IMR-90 (cell line): ENCODE measurements at regions not wholly inside any gene's neighbourhood (a gene's known extent, or its start where the extent isn't known, plus 50 kb on each side); places are given as distances from the start of the nearest gene placed in this dataset.
"Not testable (repeated sequence)": the region's sequence is repeated elsewhere in the genome, so short reads cannot be mapped to it uniquely, and the experiment has no call there.

Experiments used
- ATAC-seq: fragments of 200-7000 bp; cut with Tn5 transposase; 2 replicates; pipeline ENCODE4 v1.9.1; 2020; ENCODE audit warnings: low read depth, mild to moderate bottlenecking, moderate library complexity
- BruUV-seq: library from RNA; stranded (reverse); fragments of 400-500 nt; replicated peaks from 2 replicates; lab custom pipeline; 2021; lab: Mats Ljungman, UMichigan
- CTCF ChIA-PET: fragments of 300-600 bp; formaldehyde crosslinking; extraction: SDS; loops from one replicate; lab custom pipeline; 2021; ENCODE audit warnings: antibody characterized with exemption; lab: Yijun Ruan, JAX
- POLR2A ChIA-PET: fragments of 300-600 bp; sonication (Branson Sonifier 250); formaldehyde crosslinking; loops from one replicate; lab custom pipeline; 2022; ENCODE audit warnings: antibody characterized with exemption; ENCODE audit not compliant: unreplicated experiment; lab: Charles Lee
- DNase-seq: peaks from one replicate; pipeline ENCODE4 v3.0.0; 2013
- H2AFZ ChIP-seq: replicated peaks from 2 replicates; pipeline ENCODE3; 2013; ENCODE audit warnings: low read length, mild to moderate bottlenecking; ENCODE audit not compliant: poor library complexity
- H2AK5ac ChIP-seq: 2 replicates; pipeline ENCODE4 v1.6.1; 2013; ENCODE audit warnings: low read depth, low read length, inconsistent platforms
- H2AK9ac ChIP-seq: replicated peaks from 2 replicates; pipeline ENCODE3; 2013; ENCODE audit warnings: mild to moderate bottlenecking, low read depth, low read length, moderate library complexity; ENCODE audit not compliant: poor library complexity
- H2BK120ac ChIP-seq: 2 replicates; pipeline ENCODE4 v1.6.1; 2013; ENCODE audit warnings: low read depth, low read length, inconsistent platforms
- H2BK15ac ChIP-seq: 3 replicates; pipeline ENCODE4 v1.6.1; 2013; ENCODE audit warnings: low read depth, low read length, inconsistent platforms
- H2BK20ac ChIP-seq: 2 replicates; pipeline ENCODE4 v1.6.1; 2013; ENCODE audit warnings: low read depth, mild to moderate bottlenecking, inconsistent platforms, low read length, moderate library complexity
- H2BK5ac ChIP-seq: 2 replicates; pipeline ENCODE4 v1.6.1; 2013; ENCODE audit warnings: mild to moderate bottlenecking, low read depth, low read length, inconsistent platforms; ENCODE audit not compliant: poor library complexity, severe bottlenecking
- H3K14ac ChIP-seq: replicated peaks from 2 replicates; pipeline ENCODE4 v1.6.1; 2013; ENCODE audit warnings: low read depth, low read length, inconsistent platforms
- H3K18ac ChIP-seq: 2 replicates; pipeline ENCODE4 v1.6.1; 2013; ENCODE audit warnings: low read depth, low read length, control low read depth
- H3K23ac ChIP-seq: 2 replicates; pipeline ENCODE4 v1.6.1; 2013; ENCODE audit warnings: low read depth, low read length, inconsistent platforms
- H3K27ac ChIP-seq: 2 replicates; pipeline ENCODE4 v1.5.1; 2013; ENCODE audit warnings: mild to moderate bottlenecking, control low read depth, low read length; ENCODE audit not compliant: insufficient read depth
- H3K27me3 ChIP-seq: 2 replicates; pipeline ENCODE4 v1.6.1; 2013; ENCODE audit warnings: low read length; ENCODE audit not compliant: control insufficient read depth, insufficient read depth
- H3K36me3 ChIP-seq: 2 replicates; pipeline ENCODE4 v1.6.1; 2013; ENCODE audit warnings: low read length, mixed read lengths; ENCODE audit not compliant: control insufficient read depth, insufficient read depth
- H3K4ac ChIP-seq: 2 replicates; pipeline ENCODE4 v1.6.1; 2013; ENCODE audit warnings: low read depth, low read length, inconsistent platforms
- H3K4me1 ChIP-seq: 2 replicates; pipeline ENCODE4 v1.6.1; 2013; ENCODE audit warnings: low read length, mixed read lengths; ENCODE audit not compliant: control insufficient read depth, insufficient read depth
- H3K4me2 ChIP-seq: 2 replicates; pipeline ENCODE4 v1.6.1; 2013; ENCODE audit warnings: low read depth, mild to moderate bottlenecking, control low read depth, low read length, moderate library complexity
- H3K4me3 ChIP-seq: 2 replicates; pipeline ENCODE4 v1.5.1; 2013; ENCODE audit warnings: low read depth, mild to moderate bottlenecking, control low read depth, low read length, moderate library complexity; ENCODE audit not compliant: insufficient read depth
- H3K56ac ChIP-seq: 2 replicates; pipeline ENCODE4 v1.6.1; 2013; ENCODE audit warnings: low read length, inconsistent platforms; ENCODE audit not compliant: insufficient read depth; ENCODE audit errors: extremely low read depth
- H3K79me1 ChIP-seq, 2 experiments: 2 replicates each; pipeline ENCODE4 v1.6.1; 2013; ENCODE audit warnings: low read length in 2 of 2, inconsistent platforms in 1 of 2, low read depth in 1 of 2
- H3K9ac ChIP-seq: 2 replicates; pipeline ENCODE4 v1.6.1; 2013; ENCODE audit warnings: low read depth, low read length, control low read depth
- H3K9me1 ChIP-seq: 2 replicates; pipeline ENCODE4 v1.6.1; 2013; ENCODE audit warnings: low read length, inconsistent platforms; ENCODE audit not compliant: insufficient read depth
- H3K9me3 ChIP-seq: 2 replicates; pipeline ENCODE4 v1.6.1; 2013; ENCODE audit warnings: low read length; ENCODE audit not compliant: control insufficient read depth, insufficient read depth
- H4K20me1 ChIP-seq: 2 replicates; pipeline ENCODE4 v1.6.1; 2013; ENCODE audit warnings: low read length, inconsistent platforms; ENCODE audit not compliant: insufficient read depth
- H4K5ac ChIP-seq: 2 replicates; pipeline ENCODE4 v1.6.1; 2013; ENCODE audit warnings: mild to moderate bottlenecking, low read depth, low read length, control low read depth
- H4K8ac ChIP-seq, 2 experiments: 2 replicates each; pipeline ENCODE4 v1.6.1; 2013; ENCODE audit warnings: low read depth in 2 of 2, low read length in 2 of 2, control low read depth in 1 of 2, inconsistent platforms in 1 of 2
- H4K91ac ChIP-seq: 2 replicates; pipeline ENCODE4 v1.6.1; 2013; ENCODE audit warnings: low read depth, low read length, inconsistent platforms; ENCODE audit not compliant: insufficient read depth
- WGBS, 2 experiments: methylation state at CpG; one replicate each; pipeline versions ENCODE4 v1.1.5 to v1.1.7; 2013; ENCODE audit warnings: missing lambda C conversion rate in 2 of 2; ENCODE audit not compliant: insufficient read length in 1 of 2; ENCODE audit errors: extremely low coverage in 2 of 2; 5-methylcytosine and 5-hydroxymethylcytosine counted together
- dilution Hi-C: fragments of 300-500 bp; cut with HindIII; formaldehyde crosslinking; loops from one replicate; pipeline ENCODE4 v1.14.3; 2018; ENCODE audit warnings: low sequenced_read_pairs; ENCODE audit not compliant: unreplicated experiment
- in situ Hi-C: fragments of 300-500 bp; cut with MboI; formaldehyde crosslinking; loops from 3 replicates; pipeline ENCODE4 v1.14.3; 2019; ENCODE audit warnings: low sequenced_read_pairs, inconsistent platforms, mixed read lengths
- intact Hi-C: fragments of 100-400 bp; cut with micrococcal nuclease; formaldehyde crosslinking; loops from 2 replicates; pipeline ENCODE4 v1.10.0; 2022

- H2AK5ac ChIP-seq, H3K36me3 ChIP-seq, H4K91ac ChIP-seq, BruUV-seq, ATAC-seq, H4K5ac ChIP-seq, H2AFZ ChIP-seq, H3K9ac ChIP-seq, H3K18ac ChIP-seq, H3K27me3 ChIP-seq, H3K27ac ChIP-seq, H3K4ac ChIP-seq, POLR2A ChIA-PET, H3K79me1 ChIP-seq, H3K56ac ChIP-seq, H3K4me3 ChIP-seq, H3K4me2 ChIP-seq, H3K4me1 ChIP-seq, H2AK9ac ChIP-seq, H2BK5ac ChIP-seq, CTCF ChIA-PET, H4K20me1 ChIP-seq, dilution Hi-C loops, H3K23ac ChIP-seq, H2BK120ac ChIP-seq, intact Hi-C loops, H3K9me1 ChIP-seq, DNase-seq, H2BK20ac ChIP-seq, H3K9me3 ChIP-seq, H2BK15ac ChIP-seq, H4K8ac ChIP-seq, H3K14ac ChIP-seq: not testable (repeated sequence)
- WGBS, 2 experiments: no CpG with 5 or more reads among the region's 2 CpGs
- in situ Hi-C loops: loop anchor here (25.0 kb wide), 1 partner anchor 437 kb away; the partner anchor contains the start of gene ARL4A
Measured at GRCh38 chr7:13124629-13125028, 437.2 kb downstream of the ARL4A start.
